ENCODE measurements at regions not wholly inside any gene's neighbourhood (a gene's known extent, or its start where the extent isn't known, plus 50 kb on each side); places are given as distances from the start of the nearest gene placed in this dataset.

GRCh38 chr6:119524410-119524809 is 174.8 kb upstream of the MAN1A1 start:
- Histone ChIP-seq H3K27me3 (ENCODE audit: insufficient read depth) (no peaks in the 10 kb centered on the region), H3K79me2 (replicated peaks; ENCODE audit: insufficient read depth) (no peaks in the 10 kb centered on the region), H3K4me3 (no peak overlapping the region), H3K4me1 (ENCODE audit: insufficient read depth) (peaks cover 18% of the 10 kb centered on the region), H3K4me2 (no peak overlapping the region), H3K9me2 (ENCODE audit: insufficient read depth) (no peaks in the 10 kb centered on the region), H2AFZ (no peak overlapping the region), H4K20me1 (replicated peaks; ENCODE audit: insufficient read depth) (no peaks in the 10 kb centered on the region), H3K27ac (ENCODE audit: low read depth) (no peak overlapping the region), H3F3A (replicated peaks; ENCODE audit: low read depth) (no peaks in the 10 kb centered on the region), H3K36me3 (ENCODE audit: insufficient read depth) (no peaks in the 10 kb centered on the region)
- Mint-ChIP-seq H3K4me1 (peaks cover 29% of the 10 kb centered on the region), H3K9me3 (no peaks in the 10 kb centered on the region), H3K27me3 (ENCODE audit: insufficient read depth, low read depth, poor library complexity) (no peaks in the 10 kb centered on the region), H3K4me3 (no peak overlapping the region), H3K36me3 (ENCODE audit: low read depth) (no peaks in the 10 kb centered on the region), H3K27ac (no peak overlapping the region)
- no peak for TF ChIP-seq NANOG (IDR thresholded peaks at IDR 0.05; ENCODE audit: borderline replicate concordance)
- DNase-seq (ENCODE audit: low spot score): no peak
- no peak for ATAC-seq

DNA sequence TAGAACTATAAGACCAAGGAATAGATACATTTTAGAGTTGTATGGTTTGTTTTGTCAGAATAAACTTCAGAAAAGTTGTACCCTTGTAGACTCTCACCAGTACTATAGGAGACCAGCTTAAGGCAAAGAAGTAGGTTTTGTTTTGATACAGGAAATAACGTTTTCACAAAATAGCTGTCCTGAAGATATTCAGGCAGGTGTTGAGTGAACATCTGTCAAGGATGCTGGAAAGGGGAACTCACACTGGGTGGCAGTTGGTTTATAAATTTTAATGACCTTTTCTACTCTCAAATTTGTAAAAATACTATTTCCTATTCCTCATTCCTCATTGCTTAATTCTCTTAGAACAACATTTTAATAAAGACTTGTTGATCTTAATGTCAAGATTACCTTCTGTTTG is 174.0 kb upstream of the MAN1A1 start:
- H2AFZ ChIP-seq: no peak overlapping the region
- H3K36me3 Mint-ChIP-seq (ENCODE audit: low read depth): no peaks in the 10 kb centered on the region
- H3K4me1 ChIP-seq (ENCODE audit: insufficient read depth): peaks cover 18% of the 10 kb centered on the region
- H3K36me3 ChIP-seq (ENCODE audit: insufficient read depth): no peaks in the 10 kb centered on the region
- peaks cover 25% of the 10 kb centered on the region for H3K4me1 Mint-ChIP-seq
- no peaks in the 10 kb centered on the region for H3K9me2 ChIP-seq (ENCODE audit: insufficient read depth)
- TF ChIP-seq CTCF (conservative IDR thresholded peaks at IDR 0.05; ENCODE audit: low read depth in 2 of 2) (no peak), ZNF462 (CRISPR knock-in tag; IDR thresholded peaks at IDR 0.05) (no peak)
- no peaks in the 10 kb centered on the region for H3K27me3 ChIP-seq (ENCODE audit: insufficient read depth)
- ATAC-seq (no peak), DNase-seq (ENCODE audit: low spot score) (no peak)
- H3K79me2 ChIP-seq (replicated peaks; ENCODE audit: insufficient read depth): no peaks in the 10 kb centered on the region
- no peaks in the 10 kb centered on the region for H3K9me3 Mint-ChIP-seq
- no peak overlapping the region for H3K27ac Mint-ChIP-seq
- H3F3A ChIP-seq (replicated peaks; ENCODE audit: low read depth): no peaks in the 10 kb centered on the region
- no peak overlapping the region for H3K4me3 ChIP-seq
- H3K4me2 ChIP-seq: no peak overlapping the region
- H4K20me1 ChIP-seq (replicated peaks; ENCODE audit: insufficient read depth): no peaks in the 10 kb centered on the region
- no peaks in the 10 kb centered on the region for H3K27me3 Mint-ChIP-seq (ENCODE audit: insufficient read depth, low read depth, poor library complexity)
- H3K27ac ChIP-seq (ENCODE audit: low read depth): no peak overlapping the region
- H3K4me3 Mint-ChIP-seq: no peak overlapping the region
